GM13976 (cell line): ENCODE measurements at regions not wholly inside any gene's neighbourhood (a gene's known extent, or its start where the extent isn't known, plus 50 kb on each side); places are given as distances from the start of the nearest gene placed in this dataset.

ENCODE experiments used
- DNase-seq: peaks from one replicate; pipeline ENCODE4 v3.0.0; 2012; ENCODE audit warnings: low spot score
- CTCF ChIP-seq: IDR thresholded peaks from 2 replicates; pipeline ENCODE4 v1.5.1; 2012; ENCODE audit warnings: borderline replicate concordance, mild to moderate bottlenecking; ENCODE audit not compliant: insufficient read depth; ENCODE audit errors: extremely low read depth, missing control alignments, control extremely low read depth
- in situ Hi-C: fragments of 300-500 bp; cut with MboI; formaldehyde crosslinking; loops from one replicate; pipeline ENCODE4 v1.12.0; 2022; ENCODE audit warnings: low sequenced_read_pairs, mixed read lengths, inconsistent platforms; ENCODE audit not compliant: unreplicated experiment

DNA sequence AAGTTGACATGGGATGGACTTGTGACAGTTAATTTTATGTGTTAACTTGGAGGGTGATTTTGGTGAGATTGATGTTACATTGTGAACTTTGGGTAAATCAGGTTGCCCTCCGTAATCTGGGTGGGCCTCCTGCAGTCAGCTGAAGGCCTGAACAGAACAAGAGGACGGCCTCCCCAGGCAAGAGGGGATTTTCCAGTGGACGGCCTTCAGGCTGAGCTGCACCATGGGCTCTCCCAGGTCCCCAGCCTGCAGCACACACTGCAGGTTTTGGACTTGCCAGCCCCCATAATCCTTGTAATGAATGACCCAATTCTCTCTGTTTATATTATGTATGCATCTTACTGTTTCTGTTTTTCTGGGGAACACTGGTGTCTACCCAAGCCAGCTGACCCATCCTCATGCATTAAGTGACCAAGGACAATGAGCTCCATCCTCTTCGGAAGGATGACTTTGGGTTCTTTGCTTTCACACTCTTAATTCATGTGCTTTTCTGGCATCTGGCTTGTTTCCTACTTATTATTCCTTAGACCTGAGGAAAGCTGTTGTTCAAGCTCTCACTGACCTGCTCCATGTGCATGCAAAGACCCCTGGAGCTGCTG, 64.2 kb downstream of the DACT2 start:
- in situ Hi-C loops, result no loop called here
- no peak for TF ChIP-seq CTCF
- DNase-seq, result no peak

GRCh38 chr6:168252267-168252666, 67.3 kb downstream of the DACT2 start:
- no peak for TF ChIP-seq CTCF
- in situ Hi-C loops, result no loop called here
- no peak for DNase-seq

GRCh38 chr6:168250250-168250649, 69.3 kb downstream of the DACT2 start:
- no peak for TF ChIP-seq CTCF
- DNase-seq, result no peak
- in situ Hi-C loops, result no loop called here

DNA sequence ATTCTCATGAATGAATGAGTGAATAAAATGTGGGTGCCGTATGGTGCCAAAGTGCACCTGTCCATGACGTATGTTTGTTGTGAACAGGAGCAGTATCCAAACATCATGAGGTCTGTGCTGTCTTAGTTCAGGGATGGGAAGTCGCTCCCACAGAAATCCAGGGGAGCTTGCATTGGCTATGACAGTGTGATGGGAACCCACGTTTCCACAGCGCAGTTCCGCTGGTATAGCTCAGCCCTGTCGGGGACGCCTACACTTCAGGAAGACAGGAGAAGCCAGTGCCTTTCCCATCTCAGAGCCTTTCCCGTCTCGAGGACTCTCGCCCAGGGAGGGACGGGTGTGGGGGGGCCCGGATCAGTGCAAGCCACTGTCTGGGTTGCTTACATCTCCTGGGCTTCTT, 69.8 kb downstream of the DACT2 start:
- TF ChIP-seq CTCF, result no peak
- DNase-seq, result no peak
- in situ Hi-C loops, result no loop called here

- DNase-seq, result no peak
- no peak for TF ChIP-seq CTCF
- in situ Hi-C loops, result no loop called here
These were observed 71.4 kb downstream of the DACT2 start for GRCh38 chr6:168248148-168248620.

GRCh38 chr6:168247443-168248147, 72.0 kb downstream of the DACT2 start:
- in situ Hi-C loops, result no loop called here
- no peak for DNase-seq
- TF ChIP-seq CTCF, result no peak
